H9 (cell line): ENCODE measurements at regions not wholly inside any gene's neighbourhood (a gene's known extent, or its start where the extent isn't known, plus 50 kb on each side); places are given as distances from the start of the nearest gene placed in this dataset.

Source experiments
- DNase-seq: peaks from one replicate; pipeline ENCODE4 v3.0.0-alpha.2; 2017
- H2AFZ ChIP-seq: one replicate; pipeline ENCODE4 v1.6.1; 2013; ENCODE audit warnings: mild to moderate bottlenecking, low read length, control low read depth, moderate library complexity
- H2AK5ac ChIP-seq: 2 replicates; pipeline ENCODE4 v1.6.1; 2013; ENCODE audit warnings: low read length, control low read depth, mixed read lengths; ENCODE audit not compliant: insufficient read length
- H2BK120ac ChIP-seq: one replicate; pipeline ENCODE4 v1.6.1; 2013; ENCODE audit warnings: low read depth, mild to moderate bottlenecking, low read length, control low read depth, inconsistent platforms; ENCODE audit not compliant: poor library complexity, severe bottlenecking
- H2BK12ac ChIP-seq: 2 replicates; pipeline ENCODE4 v1.6.1; 2013; ENCODE audit warnings: low read length, control low read depth, mixed read lengths, low read depth; ENCODE audit not compliant: insufficient read length
- H2BK15ac ChIP-seq: 2 replicates; pipeline ENCODE4 v1.6.1; 2013; ENCODE audit warnings: low read depth, low read length, control low read depth
- H2BK20ac ChIP-seq: one replicate; pipeline ENCODE4 v1.6.1; 2013; ENCODE audit warnings: low read depth, mild to moderate bottlenecking, low read length, control low read depth, inconsistent platforms; ENCODE audit not compliant: poor library complexity, severe bottlenecking
- H2BK5ac ChIP-seq: 2 replicates; pipeline ENCODE4 v1.6.1; 2013; ENCODE audit warnings: low read length, control low read depth, mixed read lengths; ENCODE audit not compliant: insufficient read length
- H3K14ac ChIP-seq: 2 replicates; pipeline ENCODE4 v1.6.1; 2013; ENCODE audit warnings: low read length, control low read depth; ENCODE audit not compliant: insufficient read depth
- H3K18ac ChIP-seq: 2 replicates; pipeline ENCODE4 v1.6.1; 2013; ENCODE audit warnings: low read depth, mild to moderate bottlenecking, mixed read lengths, low read length, control low read depth; ENCODE audit not compliant: insufficient read length
- H3K23ac ChIP-seq: 2 replicates; pipeline ENCODE4 v1.6.1; 2013; ENCODE audit warnings: low read length, control low read depth, mixed read lengths, low read depth; ENCODE audit not compliant: insufficient read length
- H3K23me2 ChIP-seq: 2 replicates; pipeline ENCODE4 v1.6.1; 2013; ENCODE audit warnings: low read depth, mild to moderate bottlenecking, mixed read lengths, low read length, control low read depth; ENCODE audit not compliant: insufficient read length, poor library complexity, severe bottlenecking
- H3K27ac ChIP-seq: 2 replicates; pipeline ENCODE4 v1.5.1; 2013; ENCODE audit warnings: low read length, control low read depth, mixed read lengths, low read depth; ENCODE audit not compliant: insufficient read length
- H3K27me3 ChIP-seq: 2 replicates; pipeline ENCODE4 v1.6.1; 2013; ENCODE audit warnings: low read length, control low read depth, inconsistent platforms; ENCODE audit not compliant: insufficient read depth
- H3K4ac ChIP-seq: 2 replicates; pipeline ENCODE4 v1.6.1; 2013; ENCODE audit warnings: low read depth, mild to moderate bottlenecking, control low read depth, inconsistent platforms, low read length, moderate library complexity
- H3K4me1 ChIP-seq: 2 replicates; pipeline ENCODE4 v1.6.1; 2013; ENCODE audit warnings: low read length, control low read depth, inconsistent platforms; ENCODE audit not compliant: insufficient read depth
- H3K4me2 ChIP-seq: 2 replicates; pipeline ENCODE4 v1.6.1; 2013; ENCODE audit warnings: low read length, control low read depth, mixed read lengths; ENCODE audit not compliant: insufficient read length, insufficient read depth
- H3K56ac ChIP-seq: 2 replicates; pipeline ENCODE4 v1.6.1; 2013; ENCODE audit warnings: low read depth, mild to moderate bottlenecking, mixed read lengths, low read length, control low read depth; ENCODE audit not compliant: insufficient read length
- H3K79me1 ChIP-seq: 2 replicates; pipeline ENCODE4 v1.6.1; 2013; ENCODE audit warnings: low read depth, mild to moderate bottlenecking, moderate library complexity, low read length, control low read depth, inconsistent platforms; ENCODE audit not compliant: insufficient read depth, poor library complexity, severe bottlenecking
- H3K79me2 ChIP-seq: 2 replicates; pipeline ENCODE4 v1.6.1; 2013; ENCODE audit warnings: low read length, control low read depth, inconsistent platforms; ENCODE audit not compliant: insufficient read depth
- H3K9ac ChIP-seq: 2 replicates; pipeline ENCODE4 v1.6.1; 2013; ENCODE audit warnings: low read length, control low read depth, mixed read lengths; ENCODE audit not compliant: insufficient read length; ENCODE audit errors: extremely low read depth
- H3K9me3 ChIP-seq: one replicate; pipeline ENCODE4 v1.6.1; 2013; ENCODE audit warnings: low read depth, low read length, inconsistent platforms; ENCODE audit not compliant: control insufficient read depth
- H3T11ph ChIP-seq: one replicate; pipeline ENCODE4 v1.6.1; 2013; ENCODE audit warnings: mild to moderate bottlenecking, low read length, control low read depth, inconsistent platforms
- H4K20me1 ChIP-seq: one replicate; pipeline ENCODE4 v1.6.1; 2013; ENCODE audit not compliant: control insufficient read depth, insufficient read length, insufficient read depth
- H4K5ac ChIP-seq: 2 replicates; pipeline ENCODE4 v1.6.1; 2013; ENCODE audit warnings: low read depth, mild to moderate bottlenecking, mixed read lengths, low read length, control low read depth; ENCODE audit not compliant: insufficient read length
- H4K8ac ChIP-seq: replicated peaks from 2 replicates; pipeline ENCODE4 v1.6.1; 2013; ENCODE audit warnings: low read length, control low read depth, mixed read lengths, low read depth; ENCODE audit not compliant: insufficient read length
- H4K91ac ChIP-seq: 2 replicates; pipeline ENCODE4 v1.6.1; 2013; ENCODE audit warnings: low read depth, mild to moderate bottlenecking, moderate library complexity, mixed read lengths, low read length, control low read depth; ENCODE audit not compliant: insufficient read length
- H3K27ac Mint-ChIP-seq, 3 experiments: 2 replicates in 2 of 3; 3 replicates in 1 of 3; pipeline ENCODE4 v1.8.0; 2020 to 2021; ENCODE audit warnings: mixed read lengths in 3 of 3, mild to moderate bottlenecking in 1 of 3, moderate library complexity in 1 of 3
- H3K27me3 Mint-ChIP-seq: 2 replicates; pipeline ENCODE4 v1.8.0; 2021; ENCODE audit warnings: low read depth, mild to moderate bottlenecking, moderate library complexity, mixed read lengths
- H3K36me3 Mint-ChIP-seq, 3 experiments: 2 replicates in 2 of 3; 3 replicates in 1 of 3; pipeline ENCODE4 v1.8.0; 2020 to 2021; ENCODE audit warnings: low read depth in 3 of 3, mixed read lengths in 3 of 3; ENCODE audit not compliant: insufficient read depth in 1 of 3
- H3K4me1 Mint-ChIP-seq, 2 experiments: 2 replicates each; pipeline ENCODE4 v1.8.0; 2020; ENCODE audit warnings: mixed read lengths in 2 of 2
- H3K4me3 Mint-ChIP-seq, 2 experiments: 2 replicates in 1 of 2; 3 replicates in 1 of 2; pipeline ENCODE4 v1.8.0; 2020 to 2021; ENCODE audit warnings: mild to moderate bottlenecking in 2 of 2, mixed read lengths in 2 of 2, moderate library complexity in 1 of 2
- H3K9me3 Mint-ChIP-seq, 2 experiments: 2 replicates in 1 of 2; 3 replicates in 1 of 2; pipeline ENCODE4 v1.8.0; 2020; ENCODE audit warnings: mild to moderate bottlenecking in 2 of 2, mixed read lengths in 2 of 2, moderate library complexity in 1 of 2
- CTCF ChIP-seq: fragments of 200-600 bp; sonication (generic); conservative IDR thresholded peaks from 3 replicates; pipeline ENCODE4 v1.8.0; 2021; ENCODE audit warnings: antibody characterized with exemption, mild to moderate bottlenecking
- WGBS: extraction: QIAGEN DNeasy Blood & Tissue Kit; methylation state at CpG from one replicate; pipeline ENCODE4 v1.1.7; 2013; ENCODE audit warnings: missing lambda C conversion rate, low lambda C conversion rate, mixed read lengths; ENCODE audit not compliant: insufficient read length; ENCODE audit errors: extremely low coverage; 5-methylcytosine and 5-hydroxymethylcytosine counted together

- Histone ChIP-seq H3K9ac (no peak overlapping the region), H3K4ac (no peak overlapping the region), H2BK15ac (no peak overlapping the region), H2BK5ac (no peak overlapping the region), H4K5ac (no peak overlapping the region), H3K4me2 (no peak overlapping the region), H3K9me3 (no peaks in the 10 kb centered on the region), H4K20me1 (no peaks in the 10 kb centered on the region), H2BK20ac (no peak overlapping the region), H2AFZ (no peak overlapping the region), H3K14ac (no peak overlapping the region), H3K79me1 (no peaks in the 10 kb centered on the region), H2BK12ac (no peak overlapping the region), H3K4me1 (no peaks in the 10 kb centered on the region; the same call in 1 of the 2 replicates), H3K27ac (no peak overlapping the region), H3T11ph (no peak overlapping the region), H3K56ac (no peak overlapping the region), H2AK5ac (no peak overlapping the region), H3K23ac (no peak overlapping the region), H3K18ac (no peak overlapping the region), H2BK120ac (no peak overlapping the region), H4K8ac (no peak overlapping the region), H3K23me2 (no peaks in the 10 kb centered on the region), H3K79me2 (no peaks in the 10 kb centered on the region), H3K27me3 (no peaks in the 10 kb centered on the region), H4K91ac (no peak overlapping the region)
- no peaks in the 10 kb centered on the region for H3K9me3 Mint-ChIP-seq
- H3K27me3 Mint-ChIP-seq = no peaks in the 10 kb centered on the region
- no peak for TF ChIP-seq CTCF
- peaks cover 11 to 12% of the 10 kb centered on the region in 2 experiments for H3K4me1 Mint-ChIP-seq
- WGBS = no CpG with 5 or more reads among the region's 3 CpGs
- no peak overlapping the region for H3K27ac Mint-ChIP-seq
- no peak for DNase-seq
- no peak overlapping the region for H3K4me3 Mint-ChIP-seq
- H3K36me3 Mint-ChIP-seq = no peaks in the 10 kb centered on the region
Measured at GRCh38 chr4:124304941-124305340, 407.6 kb downstream of the ANKRD50 start.
